ENCODE measurements at regions not wholly inside any gene's neighbourhood (a gene's known extent, or its start where the extent isn't known, plus 50 kb on each side); places are given as distances from the start of the nearest gene placed in this dataset.

GRCh38 chr1:102630041-102630440 is 478.3 kb downstream of the COL11A1 start:
- TF ChIP-seq CTCF (IDR thresholded peaks at IDR 0.05) (no peak), POLR2A (IDR thresholded peaks at IDR 0.05) (no peak)

All from adrenal gland (tissue), 5 donors.